CD4-positive, alpha-beta T cell treated with Interferon alpha-2 for 1 hour (primary cell): ENCODE measurements at regions not wholly inside any gene's neighbourhood (a gene's known extent, or its start where the extent isn't known, plus 50 kb on each side); places are given as distances from the start of the nearest gene placed in this dataset.

Experiments
- DNase-seq, 2 donors: peaks; one replicate each; pipeline ENCODE4 v3.0.0-alpha.2; 2020 to 2022

GRCh38 chr2:120616261-120616660 is 119.4 kb upstream of the GLI2 start:
- DNase-seq, result no peak

- no peak for DNase-seq
Observed at GRCh38 chr2:120617055-120617454, 118.6 kb upstream of the GLI2 start.

GRCh38 chr2:120618830-120619229 is 116.8 kb upstream of the GLI2 start:
- DNase-seq, result no peak

- DNase-seq, result no peak
Observed at GRCh38 chr2:120619579-120619978, 116.1 kb upstream of the GLI2 start.

GRCh38 chr2:120620025-120620793 is 115.5 kb upstream of the GLI2 start:
- DNase-seq, result no peak

- no peak for DNase-seq
Observed at GRCh38 chr2:120622159-120622869, 113.4 kb upstream of the GLI2 start.

- DNase-seq, result no peak
Observed at GRCh38 chr2:120622886-120623753, 112.5 kb upstream of the GLI2 start.

- DNase-seq, result no peak
Observed at GRCh38 chr2:120624061-120624737, 111.5 kb upstream of the GLI2 start.

- DNase-seq, result no peak
Observed at GRCh38 chr2:120624738-120625446, 110.8 kb upstream of the GLI2 start.

GRCh38 chr2:120625865-120626560 is 109.7 kb upstream of the GLI2 start:
- DNase-seq, result no peak

GRCh38 chr2:120626566-120626965 is 109.1 kb upstream of the GLI2 start:
- no peak for DNase-seq

GRCh38 chr2:120628248-120628647 is 107.4 kb upstream of the GLI2 start:
- DNase-seq, result no peak

GRCh38 chr2:120629241-120629895 is 106.3 kb upstream of the GLI2 start:
- DNase-seq, result no peak

GRCh38 chr2:120630031-120630701 is 105.5 kb upstream of the GLI2 start:
- no peak for DNase-seq

GRCh38 chr2:120631236-120631635 is 104.4 kb upstream of the GLI2 start:
- no peak for DNase-seq

GRCh38 chr2:120631724-120632123 is 103.9 kb upstream of the GLI2 start:
- DNase-seq, result no peak

GRCh38 chr2:120632796-120633646 is 102.6 kb upstream of the GLI2 start:
- no peak for DNase-seq

GRCh38 chr2:120634533-120634932 is 101.1 kb upstream of the GLI2 start:
- no peak for DNase-seq

- DNase-seq, result no peak
Observed at GRCh38 chr2:120635146-120635545, 100.5 kb upstream of the GLI2 start.
